Glomerular visceral epithelial cell (primary cell): ENCODE measurements at regions not wholly inside any gene's neighbourhood (a gene's known extent, or its start where the extent isn't known, plus 50 kb on each side); places are given as distances from the start of the nearest gene placed in this dataset.
"Not testable (repeated sequence)": the region's sequence is repeated elsewhere in the genome, so short reads cannot be mapped to it uniquely, and the experiment has no call there.

Source experiments
- DNase-seq: peaks from one replicate; pipeline ENCODE4 v3.0.0-alpha.2; 2016; ENCODE audit errors: extremely low spot score

GRCh38 chr14:105636935-105637334 is 110.6 kb downstream of the TMEM121 start:
- no peak for DNase-seq

DNA sequence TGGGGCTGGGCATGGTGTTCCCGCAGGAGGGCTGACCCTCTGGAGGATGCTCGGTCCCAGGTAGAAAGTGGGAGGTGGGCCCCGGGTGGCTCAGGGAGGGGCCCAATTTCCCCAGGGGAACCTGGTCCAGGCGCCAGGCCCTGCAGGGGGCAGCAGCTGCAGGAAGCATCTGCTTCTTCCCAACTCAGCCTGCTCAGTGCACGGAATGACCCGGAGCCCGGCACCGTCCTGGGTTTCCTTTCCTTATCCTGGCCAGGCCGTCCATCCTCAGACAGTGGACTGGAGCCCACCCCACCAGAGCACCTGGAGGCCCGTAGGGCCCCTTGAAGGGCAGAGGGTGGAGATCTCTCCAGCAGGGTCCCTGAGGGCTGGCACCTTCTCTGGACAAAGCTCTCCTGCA is 111.0 kb downstream of the TMEM121 start:
- not testable (repeated sequence) for DNase-seq

DNA sequence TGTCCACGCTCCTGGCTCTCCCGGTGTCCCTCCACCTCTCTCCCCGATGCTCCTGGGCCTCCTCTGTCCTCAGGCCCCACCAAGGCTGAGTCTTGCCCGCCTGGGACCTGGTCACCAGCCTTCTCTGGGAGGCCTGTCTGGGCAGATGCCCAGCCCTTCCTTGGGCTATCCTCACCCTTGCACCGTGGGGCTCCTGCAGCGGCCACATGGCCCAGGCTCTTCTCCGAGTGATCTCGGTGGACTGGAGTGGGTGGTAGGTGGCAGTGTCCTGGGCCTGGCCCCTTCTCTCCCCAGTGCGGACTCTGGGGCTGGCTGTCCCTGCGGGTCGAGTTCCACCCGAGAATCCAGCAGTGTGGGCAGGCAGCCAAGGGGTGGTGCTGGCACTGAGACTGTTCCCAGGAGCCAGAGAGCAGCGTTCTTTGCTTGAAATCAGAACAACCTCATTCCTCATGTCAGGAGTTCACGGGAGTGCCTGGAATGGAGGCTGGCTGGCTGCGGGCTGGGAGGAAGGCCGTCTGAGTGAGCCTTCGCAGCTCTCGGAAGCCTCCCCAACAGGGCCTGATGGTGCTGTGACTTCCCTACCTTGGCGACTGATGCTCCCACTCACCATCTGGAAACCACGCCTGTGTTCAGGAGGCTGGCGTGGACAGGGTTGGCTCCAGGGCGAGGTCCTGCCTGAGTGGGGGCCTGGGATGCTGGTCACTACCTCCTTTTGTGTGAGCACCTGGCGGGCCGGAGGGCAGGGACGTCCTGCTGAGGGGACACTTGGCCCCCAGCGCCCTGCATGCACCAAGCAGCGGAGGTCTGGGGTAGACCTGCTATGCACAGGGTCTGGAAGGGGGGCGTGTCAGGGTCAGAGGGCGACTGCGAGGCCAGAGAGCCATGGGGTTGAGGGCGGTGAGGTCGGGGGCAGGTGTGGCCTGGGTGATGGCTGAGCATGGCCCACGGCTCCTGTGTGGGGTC is 113.9 kb downstream of the TMEM121 start:
- DNase-seq = not testable (repeated sequence)

GRCh38 chr14:105641075-105641937 is 114.9 kb downstream of the TMEM121 start:
- DNase-seq = no peak

- not testable (repeated sequence) for DNase-seq
These were observed 115.6 kb downstream of the TMEM121 start for GRCh38 chr14:105641951-105642350.

- not testable (repeated sequence) for DNase-seq
These were observed 116.1 kb downstream of the TMEM121 start for GRCh38 chr14:105642486-105642885.

- not testable (repeated sequence) for DNase-seq
These were observed 117.1 kb downstream of the TMEM121 start for GRCh38 chr14:105643406-105644052.

GRCh38 chr14:105644053-105644435 is 117.7 kb downstream of the TMEM121 start:
- not testable (repeated sequence) for DNase-seq

DNA sequence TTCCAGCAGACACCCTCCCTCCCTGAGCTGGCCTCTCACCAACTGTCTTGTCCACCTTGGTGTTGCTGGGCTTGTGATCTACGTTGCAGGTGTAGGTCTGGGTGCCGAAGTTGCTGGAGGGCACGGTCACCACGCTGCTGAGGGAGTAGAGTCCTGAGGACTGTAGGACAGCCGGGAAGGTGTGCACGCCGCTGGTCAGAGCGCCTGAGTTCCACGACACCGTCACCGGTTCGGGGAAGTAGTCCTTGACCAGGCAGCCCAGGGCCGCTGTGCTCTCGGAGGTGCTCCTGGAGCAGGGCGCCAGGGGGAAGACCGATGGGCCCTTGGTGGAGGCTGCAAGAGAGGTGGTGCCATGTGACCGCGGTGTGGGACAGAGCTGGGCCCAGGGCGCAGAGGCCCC is 118.1 kb downstream of the TMEM121 start:
- not testable (repeated sequence) for DNase-seq

- DNase-seq = not testable (repeated sequence)
These were observed 118.5 kb downstream of the TMEM121 start for GRCh38 chr14:105644891-105645290.

DNA sequence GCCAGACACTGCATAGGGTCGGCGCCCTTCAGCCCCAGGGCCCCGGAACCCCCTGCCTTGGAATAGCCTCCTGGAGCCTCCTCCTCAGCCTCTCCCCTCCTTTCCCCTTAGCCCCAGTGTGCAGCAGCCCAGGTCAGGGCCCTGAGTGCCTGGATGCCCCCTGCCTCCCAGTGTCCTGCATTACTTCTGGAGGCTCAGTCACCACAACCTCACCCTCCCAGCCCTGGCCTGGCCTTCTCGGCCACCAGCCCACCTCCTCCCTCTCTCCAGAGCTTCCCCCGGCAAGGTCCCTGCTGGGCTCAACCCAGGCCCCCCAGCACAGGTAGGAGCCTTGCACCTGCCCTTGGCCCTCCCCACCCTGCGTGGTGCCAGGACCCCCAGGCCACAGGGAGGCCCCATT is 119.0 kb downstream of the TMEM121 start:
- DNase-seq = not testable (repeated sequence)

DNA sequence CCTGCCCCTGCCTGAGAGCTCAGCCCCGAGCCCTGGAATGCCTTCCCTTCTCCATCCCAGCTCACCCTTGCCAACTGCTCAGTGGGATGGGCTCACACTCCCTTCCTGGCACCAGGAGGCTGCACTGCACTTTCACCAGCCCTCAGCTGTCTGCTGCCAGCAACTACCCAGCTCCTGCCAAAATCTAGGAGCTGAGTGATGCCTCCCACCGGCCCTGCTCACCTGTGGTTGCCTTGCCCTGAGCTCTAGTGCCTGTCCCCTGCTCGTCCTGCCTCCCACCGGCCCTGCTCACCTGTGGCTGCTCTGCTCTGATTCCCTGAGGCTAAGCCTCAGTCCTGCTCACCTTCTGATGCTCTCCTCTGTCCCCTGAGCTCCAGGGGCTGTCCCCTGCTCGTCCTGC is 119.8 kb downstream of the TMEM121 start:
- DNase-seq = no peak

DNA sequence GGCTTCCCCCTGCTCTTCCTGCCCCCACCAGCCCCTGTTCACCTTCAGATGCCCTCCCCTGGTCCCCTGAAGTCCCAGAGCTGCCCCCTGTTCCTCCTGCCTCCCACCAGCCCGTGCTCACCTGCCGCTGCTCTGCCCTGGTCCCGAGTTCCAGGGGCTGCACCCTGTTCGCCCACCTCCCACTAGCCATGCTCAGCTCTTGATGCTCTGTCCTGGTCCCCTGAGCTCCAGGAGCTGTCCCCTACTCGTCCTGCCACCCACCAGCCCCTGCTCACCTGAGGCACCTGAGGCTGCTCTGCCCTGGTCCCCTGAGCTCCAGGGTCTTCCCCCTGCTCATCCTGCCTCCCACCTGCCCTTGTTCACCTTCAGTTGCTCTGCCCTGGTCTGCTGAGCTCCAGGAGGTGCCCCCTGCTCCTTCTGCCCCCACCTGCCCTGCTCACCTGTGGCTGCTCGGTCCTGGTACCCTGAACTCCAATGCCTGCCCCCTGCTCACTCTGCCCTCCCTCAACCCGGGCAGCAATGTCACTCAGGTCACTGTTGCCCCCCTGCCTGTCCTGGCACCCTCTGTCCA is 120.4 kb downstream of the TMEM121 start:
- DNase-seq = not testable (repeated sequence)

GRCh38 chr14:105647426-105647783 is 121.0 kb downstream of the TMEM121 start:
- DNase-seq = not testable (repeated sequence)

DNA sequence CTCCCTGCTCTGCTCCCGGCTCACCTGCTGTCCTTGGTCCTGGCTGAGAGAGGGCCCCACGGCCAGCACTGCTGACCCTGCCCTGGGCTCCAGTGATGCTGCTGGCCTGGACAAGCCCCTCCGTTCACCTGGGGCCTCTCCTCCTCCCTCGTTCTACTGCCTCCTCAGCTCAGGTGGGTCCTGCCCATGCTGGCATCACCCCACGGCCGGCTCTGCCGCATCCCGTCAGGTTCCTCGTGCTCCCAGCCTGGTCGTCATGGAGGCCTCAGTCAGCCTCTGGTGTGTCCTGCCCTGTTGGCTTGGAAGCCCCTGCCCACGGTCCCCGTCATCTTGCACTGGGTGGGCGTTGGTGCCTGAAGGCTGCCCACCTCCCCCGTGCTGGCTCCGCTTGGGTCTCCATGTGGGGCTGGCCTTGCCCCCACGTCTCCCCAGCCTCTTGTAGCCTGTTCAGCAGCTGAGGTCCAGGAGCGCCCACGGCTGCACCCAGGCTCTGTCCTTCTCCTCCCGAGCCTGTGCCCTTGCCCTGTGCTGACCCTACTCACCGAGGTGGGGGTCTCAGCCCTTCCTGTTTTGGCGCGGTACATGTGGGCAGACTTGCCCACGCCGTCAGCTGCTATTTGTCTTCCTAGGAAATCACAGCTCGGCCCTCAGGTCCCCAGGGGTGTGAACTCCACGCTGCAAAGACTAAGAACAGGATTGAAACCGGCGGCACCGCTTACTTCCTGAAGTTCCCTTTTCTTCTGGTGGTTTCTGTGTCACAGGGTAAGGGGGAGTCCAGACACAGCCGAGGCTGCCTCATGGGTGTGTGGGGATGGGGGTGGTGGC is 121.6 kb downstream of the TMEM121 start:
- DNase-seq = no peak

DNA sequence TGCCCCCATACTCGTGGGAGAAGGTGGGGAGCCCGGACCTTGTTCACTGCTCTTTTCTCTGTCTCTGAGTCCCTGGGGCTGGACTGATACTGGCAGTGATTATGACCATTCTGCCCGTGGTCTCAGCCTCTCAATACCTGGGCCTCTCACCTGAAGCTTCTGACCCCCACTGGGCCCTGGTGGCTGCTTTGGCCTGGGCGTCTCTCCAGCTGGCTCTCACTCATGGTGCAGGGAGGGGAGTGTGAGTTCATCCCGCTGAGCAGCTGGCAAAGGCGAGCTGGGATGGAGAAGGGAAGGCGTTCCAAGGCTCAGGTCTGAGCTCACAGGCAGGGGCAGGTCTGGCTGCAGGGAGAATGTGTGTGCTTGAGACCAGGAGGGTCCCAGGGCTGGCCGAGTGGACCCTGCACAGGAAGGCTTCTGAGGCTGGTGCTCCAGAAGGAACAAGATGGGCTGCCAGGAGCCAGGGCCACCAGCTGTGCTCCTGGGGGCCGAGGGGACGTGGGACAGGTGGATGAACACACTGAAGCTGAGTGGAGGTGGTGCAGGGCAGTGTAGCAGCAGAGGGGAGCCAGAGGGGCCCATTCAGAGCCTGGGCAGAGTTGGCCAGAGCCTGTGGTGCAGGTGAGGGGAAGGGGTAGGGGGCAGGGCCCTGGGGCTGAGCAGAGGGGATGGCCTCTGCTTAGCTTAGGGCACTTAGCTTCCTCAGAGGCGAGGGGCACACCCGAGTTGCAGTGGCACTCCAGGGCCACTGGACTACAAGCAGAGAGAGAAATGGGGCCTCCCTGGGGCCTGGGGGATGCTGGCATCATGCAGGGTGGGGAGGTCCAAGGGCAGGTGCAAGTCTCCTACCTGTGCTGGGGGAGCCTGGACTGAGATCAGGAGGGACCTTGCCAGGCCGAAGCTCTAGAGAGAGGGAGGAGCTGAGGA is 122.5 kb downstream of the TMEM121 start:
- not testable (repeated sequence) for DNase-seq

DNA sequence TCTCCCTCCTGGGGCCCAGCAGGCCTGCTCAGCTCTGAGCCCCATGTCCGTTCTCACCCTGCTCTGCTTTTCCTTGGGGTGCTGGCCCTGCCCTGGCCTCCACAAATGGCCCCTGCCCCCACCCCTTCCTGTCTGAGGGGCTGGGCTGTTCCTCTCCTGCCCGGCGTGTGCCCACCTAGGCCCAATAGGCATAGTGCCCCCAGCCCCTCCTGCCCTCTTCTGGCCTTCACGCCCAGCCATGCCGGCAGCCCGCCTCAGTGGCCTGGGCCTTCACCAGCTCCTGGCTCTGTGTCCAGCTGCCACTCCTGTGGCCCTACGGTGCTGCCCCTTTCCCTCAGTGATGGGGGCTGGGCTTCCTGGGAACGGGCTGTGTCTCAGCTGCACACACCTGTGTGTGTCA is 125.9 kb downstream of the TMEM121 start:
- DNase-seq = not testable (repeated sequence)

DNA sequence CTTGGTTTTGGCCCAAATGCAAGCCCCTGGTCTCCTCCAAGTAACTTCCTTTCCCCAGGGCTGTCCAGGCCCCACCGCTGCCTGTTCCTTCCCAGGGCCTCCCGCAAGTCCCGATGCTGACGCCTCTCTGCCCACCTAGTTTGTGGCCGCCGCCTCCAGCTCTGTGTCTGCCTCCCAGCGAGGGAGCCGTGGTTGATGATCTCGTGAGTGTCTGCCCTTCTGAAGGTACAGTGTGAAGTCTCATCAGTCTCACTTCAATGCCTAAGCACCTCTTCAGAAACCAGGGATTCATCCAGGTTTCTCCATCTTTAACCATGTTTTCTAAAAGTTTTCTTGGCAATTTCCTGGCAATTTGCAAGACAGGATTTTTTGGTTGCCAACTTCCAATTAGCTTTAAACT is 127.5 kb downstream of the TMEM121 start:
- not testable (repeated sequence) for DNase-seq

DNA sequence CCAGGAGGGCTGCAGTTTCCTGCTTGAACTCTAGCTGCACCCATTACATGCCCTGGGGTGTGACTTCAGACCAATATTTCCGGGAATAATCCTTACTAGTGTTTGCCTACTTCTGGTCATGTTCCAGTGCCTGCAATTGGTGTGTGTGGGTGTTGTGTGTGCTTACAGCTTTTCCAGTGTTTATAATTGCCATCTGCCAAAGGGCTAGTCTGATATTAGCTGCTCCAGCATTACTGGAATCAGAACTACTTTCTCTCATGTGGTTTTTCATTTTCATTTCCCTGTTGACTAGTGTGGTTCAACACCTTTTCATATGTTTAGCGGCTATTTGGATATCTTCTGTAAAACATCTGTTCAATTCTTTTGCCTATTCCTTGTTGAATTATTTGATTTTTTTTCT is 132.9 kb downstream of the TMEM121 start:
- not testable (repeated sequence) for DNase-seq
